PFSK-1 (cell line): ENCODE measurements at regions not wholly inside any gene's neighbourhood (a gene's known extent, or its start where the extent isn't known, plus 50 kb on each side); places are given as distances from the start of the nearest gene placed in this dataset.

ENCODE experiments used
- REST ChIP-seq, 2 experiments: IDR thresholded peaks; 2 replicates each; pipeline versions ENCODE4 v1.6.1 to v1.8.0; 2011 to 2012; ENCODE audit warnings: low read depth in 2 of 2, low read length in 2 of 2, control low read depth in 1 of 2, inconsistent platforms in 1 of 2, mild to moderate bottlenecking in 1 of 2, moderate library complexity in 1 of 2; ENCODE audit not compliant: insufficient read depth in 1 of 2
- SIN3A ChIP-seq: IDR thresholded peaks from 2 replicates; pipeline ENCODE4 v1.6.1; 2012; ENCODE audit warnings: mild to moderate bottlenecking, low read length, moderate library complexity, borderline replicate concordance; ENCODE audit not compliant: insufficient read depth

- no peak for TF ChIP-seq SIN3A
- no peak for TF ChIP-seq REST (IDR thresholded peaks at IDR 0.05; ENCODE audit: insufficient read depth in 1 of 2, low read depth in 2 of 2, low read length in 2 of 2)
These were observed 1197.4 kb downstream of the SUCLG1 start for GRCh38 chr2:83261591-83262136.
